Kasumi-1 (cell line): ENCODE measurements at regions not wholly inside any gene's neighbourhood (a gene's known extent, or its start where the extent isn't known, plus 50 kb on each side); places are given as distances from the start of the nearest gene placed in this dataset.
"Not testable (repeated sequence)": the region's sequence is repeated elsewhere in the genome, so short reads cannot be mapped to it uniquely, and the experiment has no call there.

Experiments
- DNase-seq, 2 experiments: peaks; one replicate each; lab custom pipeline; 2025; lab: John Stamatoyannopoulos, UW

DNA sequence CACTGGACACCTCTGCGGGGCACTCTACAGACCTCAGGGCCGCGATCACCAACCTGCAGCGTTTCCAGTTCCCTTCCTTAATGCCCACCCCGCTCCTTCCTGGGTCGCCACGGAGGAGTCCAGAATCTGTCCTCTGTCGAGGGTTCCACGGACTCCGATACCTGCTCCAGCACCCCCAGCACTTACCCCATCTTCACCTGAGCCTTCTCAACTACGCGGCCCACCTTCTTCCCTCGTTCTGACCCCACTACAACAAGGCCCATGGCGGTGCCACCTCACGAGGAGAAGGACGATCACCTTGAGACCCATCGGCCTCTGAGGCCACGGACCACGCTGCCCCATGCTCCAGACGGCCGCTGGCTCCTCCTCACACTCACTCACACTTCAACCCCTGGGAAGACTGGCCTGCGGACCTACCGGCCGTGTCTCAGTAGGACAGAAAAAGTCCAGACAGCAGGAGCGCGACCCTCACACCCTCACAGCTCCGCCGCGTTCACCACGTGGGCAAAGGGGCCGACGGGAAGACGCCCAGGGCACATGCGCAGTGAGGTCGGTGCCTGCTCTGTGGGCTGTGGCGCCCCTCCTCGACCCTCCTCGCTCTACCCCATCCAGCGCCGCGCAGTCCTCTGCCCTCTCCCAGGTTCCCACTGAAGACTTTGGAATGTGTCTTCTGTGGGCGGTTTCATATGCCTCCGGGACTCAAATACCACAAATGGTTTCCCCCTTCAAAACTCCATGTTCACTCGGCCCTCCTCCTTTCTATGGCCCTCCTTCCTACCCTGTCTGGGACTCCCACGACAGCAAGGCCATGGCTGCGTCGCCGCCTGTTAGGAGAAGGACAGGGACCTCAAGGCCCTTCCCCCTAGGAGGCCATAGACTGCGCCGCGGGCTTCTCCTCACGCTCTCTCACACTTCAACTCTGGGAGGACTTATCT, 193.9 kb upstream of the PHF14 start:
- DNase-seq: no peak

DNA sequence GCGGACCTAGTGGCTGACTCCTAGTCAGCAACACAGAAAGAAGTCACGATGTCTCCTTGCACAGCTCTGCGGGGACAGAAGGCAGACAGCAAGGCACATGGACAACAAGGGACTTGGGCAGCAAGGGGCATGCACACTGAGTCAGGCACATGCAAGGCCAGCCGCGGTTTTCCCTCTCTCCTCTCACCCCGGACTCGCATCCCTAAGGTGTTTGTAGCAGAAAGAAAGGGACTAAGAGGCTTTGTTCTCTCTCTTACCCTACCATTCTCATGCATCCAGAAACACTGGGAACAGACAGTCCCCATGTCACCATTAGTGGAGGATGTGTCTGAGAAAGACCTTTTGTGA, 193.3 kb upstream of the PHF14 start:
- DNase-seq: no peak

DNA sequence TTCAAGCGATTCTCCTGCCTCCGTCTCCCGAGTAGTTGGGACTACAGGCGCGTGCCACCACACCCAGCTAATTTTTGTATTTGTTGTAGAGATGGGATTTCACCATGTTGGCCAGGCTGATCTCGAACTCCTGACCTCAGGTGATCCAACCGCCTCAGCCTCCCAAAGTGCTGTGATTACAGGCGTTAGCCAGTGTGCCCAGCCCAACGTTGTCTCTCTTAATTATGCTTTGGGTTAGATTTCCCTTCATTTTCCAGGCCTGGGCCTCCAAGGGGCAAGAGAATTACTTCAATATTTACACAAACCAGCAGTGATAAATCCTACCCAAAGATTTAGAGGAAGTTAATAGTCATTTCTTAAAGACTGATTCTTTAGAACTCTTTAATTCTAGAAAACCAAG, 186.7 kb upstream of the PHF14 start:
- not testable (repeated sequence) for DNase-seq

DNA sequence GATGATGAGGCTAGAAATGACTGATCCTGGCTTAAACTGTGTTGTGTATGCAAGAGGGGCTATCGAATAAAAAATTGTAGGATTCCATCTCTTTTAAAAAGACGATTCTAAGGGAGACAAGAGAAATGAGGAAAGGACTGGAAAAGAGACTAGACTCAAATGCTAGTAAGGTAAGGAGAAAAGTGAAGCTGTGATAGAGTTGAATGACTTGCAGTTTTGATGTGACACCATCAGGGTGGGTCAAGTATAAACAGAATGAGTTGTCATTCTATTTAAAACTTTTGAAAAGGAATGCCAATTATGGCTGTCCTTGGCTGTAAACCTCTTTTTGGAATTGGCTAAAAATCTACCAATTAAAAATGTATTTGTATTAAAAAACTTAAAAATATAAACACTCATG, 184.5 kb upstream of the PHF14 start:
- DNase-seq: no peak

DNA sequence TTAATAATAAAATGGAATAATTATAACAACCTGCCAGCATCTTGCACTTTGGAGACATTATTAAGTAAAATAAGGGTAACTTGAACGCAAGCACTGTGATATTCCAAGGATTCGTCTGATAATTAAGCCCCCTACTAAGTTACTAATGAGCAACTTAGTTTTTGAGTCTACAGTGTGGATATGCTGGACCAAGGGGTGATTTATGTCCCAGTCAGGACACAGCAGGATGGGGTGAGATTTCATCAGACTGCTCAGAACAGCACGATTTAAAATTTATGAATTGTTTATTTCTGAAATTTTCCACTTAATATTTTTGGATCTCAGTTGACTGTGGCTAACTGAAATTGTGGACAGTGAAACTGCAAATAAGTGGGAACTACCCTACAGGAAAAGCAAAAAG, 182.8 kb upstream of the PHF14 start:
- DNase-seq: no peak

DNA sequence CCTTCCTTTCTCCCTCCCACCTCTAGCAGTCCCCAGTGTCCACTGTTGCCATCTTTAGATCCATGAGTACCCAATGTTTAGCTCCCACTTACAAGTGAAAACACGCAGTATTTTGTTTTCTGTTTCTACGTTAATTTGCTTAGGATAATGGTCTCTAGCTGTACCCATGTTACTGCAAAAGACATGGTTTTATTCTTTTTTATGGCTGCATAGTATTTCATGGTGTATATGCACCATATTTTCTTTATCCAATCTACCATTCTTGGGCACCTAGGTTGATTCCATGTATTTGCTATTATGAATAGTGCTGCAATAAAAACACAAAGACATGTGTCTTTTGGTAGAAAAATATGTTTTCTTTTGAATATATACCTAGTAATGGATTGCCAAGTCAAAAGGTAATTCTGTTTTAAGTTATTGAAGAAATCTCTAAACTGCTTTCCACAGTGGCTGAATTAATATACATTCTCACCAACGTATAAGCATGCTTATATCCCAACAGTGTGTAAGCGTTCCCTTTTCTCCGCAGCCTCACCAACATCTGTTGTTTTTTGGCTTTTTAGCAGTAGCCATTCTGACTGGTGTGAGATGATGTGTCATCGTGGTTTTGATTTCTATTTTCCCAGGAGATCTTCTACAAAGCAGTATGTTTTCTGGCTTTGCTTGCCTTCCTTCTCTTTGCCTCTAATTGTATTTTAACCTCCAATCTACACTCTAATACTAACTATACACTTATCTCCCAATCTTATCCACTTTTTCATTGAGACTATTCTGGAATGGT, 179.5 kb upstream of the PHF14 start:
- no peak for DNase-seq

DNA sequence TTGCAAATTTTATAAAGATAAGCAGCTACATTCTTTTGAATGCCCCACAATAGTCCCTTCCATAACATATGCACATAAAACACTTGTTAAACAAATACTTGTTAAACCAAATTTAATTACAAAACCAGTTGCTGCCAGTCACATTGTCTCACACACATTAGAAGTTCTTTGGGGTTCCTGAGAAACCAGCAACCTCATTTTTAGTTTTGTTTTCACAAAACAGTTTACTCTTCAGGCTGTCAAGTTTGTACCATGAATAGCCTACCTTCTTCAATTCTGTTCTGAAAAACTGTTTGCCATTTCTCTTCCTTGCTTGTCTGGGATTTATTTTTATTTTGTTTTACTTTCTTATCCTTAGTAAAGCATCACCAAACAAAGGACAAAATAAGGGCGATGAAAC, 176.5 kb upstream of the PHF14 start:
- no peak for DNase-seq

DNA sequence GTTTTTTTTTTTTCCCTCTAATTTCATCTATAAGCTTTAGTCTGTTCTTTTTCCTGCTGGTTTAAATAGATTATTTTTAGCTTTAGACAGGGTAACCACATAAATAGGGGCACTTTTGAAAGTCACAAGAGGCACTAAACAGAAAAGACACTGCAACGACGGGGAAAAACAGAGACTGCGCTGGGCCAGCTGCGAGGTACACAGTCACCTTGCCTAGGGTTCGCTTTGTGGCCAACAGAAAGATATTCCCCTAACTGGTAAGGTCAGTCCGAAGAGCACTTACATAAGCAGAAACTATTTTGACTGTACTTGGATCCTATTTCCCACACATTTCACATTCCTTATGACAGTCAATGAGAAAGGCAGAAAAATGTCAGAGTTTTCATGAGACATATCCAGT, 175.6 kb upstream of the PHF14 start:
- DNase-seq: no peak

DNA sequence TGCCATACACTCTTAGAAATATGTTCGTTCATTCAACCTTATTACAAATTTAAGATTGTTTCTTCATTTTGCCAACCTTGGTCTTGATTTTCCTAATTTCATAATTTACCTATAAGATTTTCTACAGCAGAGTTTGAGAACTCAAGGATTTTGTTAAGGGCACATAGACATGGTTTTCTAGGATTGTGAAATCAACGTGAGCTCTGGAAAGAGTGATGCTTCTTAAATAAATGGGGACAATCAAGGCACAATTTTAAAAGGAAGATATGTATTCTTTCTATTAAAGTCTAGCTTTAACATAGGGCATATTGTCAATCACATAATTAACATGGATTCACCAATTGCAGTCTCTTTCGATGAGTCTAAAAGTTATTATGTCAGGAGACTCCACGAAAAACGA, 174.2 kb upstream of the PHF14 start:
- DNase-seq: no peak

DNA sequence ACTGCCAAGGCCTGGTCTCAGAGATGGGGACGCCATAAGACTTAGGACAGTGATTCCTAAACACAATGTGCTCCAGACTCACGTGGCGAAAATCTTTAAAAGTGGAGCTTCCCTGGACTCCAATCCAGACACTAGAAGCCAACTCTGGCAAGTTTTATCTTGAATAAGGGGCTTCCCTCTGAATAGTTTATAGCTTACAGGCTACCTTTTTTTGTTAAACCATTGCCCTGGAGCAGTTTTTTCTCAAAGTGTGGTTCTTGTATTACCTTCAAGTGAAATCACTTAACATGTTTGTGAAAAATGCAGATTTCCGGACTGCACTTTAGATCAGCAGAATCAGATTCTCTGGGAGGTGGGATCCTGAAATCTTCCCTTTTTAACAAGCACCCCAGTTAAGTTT, 171.7 kb upstream of the PHF14 start:
- no peak for DNase-seq

DNA sequence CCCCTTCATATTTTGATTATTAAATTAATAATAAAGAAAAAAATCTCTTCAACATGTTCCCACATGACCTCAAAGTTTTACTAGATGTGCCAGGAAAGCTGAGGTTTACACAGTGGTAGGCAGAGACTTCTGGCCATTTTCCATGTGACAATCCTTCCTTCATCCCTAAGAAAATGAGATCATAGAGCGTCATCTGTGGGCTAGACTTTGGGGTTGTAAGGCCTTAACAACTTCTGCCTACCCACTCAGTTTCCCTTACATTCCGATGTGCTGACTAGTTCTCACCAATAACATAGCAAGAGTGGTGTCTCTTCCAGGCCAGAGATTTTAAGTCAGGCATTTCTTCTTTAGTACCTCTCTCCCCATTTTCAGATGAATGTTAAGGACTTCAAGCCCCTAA, 171.1 kb upstream of the PHF14 start:
- DNase-seq: no peak

DNA sequence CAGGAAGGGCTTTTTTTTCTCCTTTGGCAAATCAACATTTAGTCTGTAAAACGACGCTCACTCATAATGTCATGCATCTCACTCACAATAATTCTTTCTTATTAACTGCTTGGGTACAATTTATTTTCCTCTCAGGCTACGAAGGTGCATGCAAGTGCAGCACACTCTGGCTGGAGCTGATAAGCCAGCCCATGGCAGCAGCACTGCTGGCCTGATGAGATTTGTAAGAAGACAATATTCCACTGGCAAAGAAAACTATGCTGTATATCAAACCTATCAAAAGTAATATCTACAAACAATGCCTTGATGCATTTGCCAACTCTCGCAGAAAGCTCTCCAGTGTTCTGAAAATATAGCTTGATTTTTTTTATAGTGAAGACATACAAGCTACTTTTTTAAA, 170.0 kb upstream of the PHF14 start:
- no peak for DNase-seq

DNA sequence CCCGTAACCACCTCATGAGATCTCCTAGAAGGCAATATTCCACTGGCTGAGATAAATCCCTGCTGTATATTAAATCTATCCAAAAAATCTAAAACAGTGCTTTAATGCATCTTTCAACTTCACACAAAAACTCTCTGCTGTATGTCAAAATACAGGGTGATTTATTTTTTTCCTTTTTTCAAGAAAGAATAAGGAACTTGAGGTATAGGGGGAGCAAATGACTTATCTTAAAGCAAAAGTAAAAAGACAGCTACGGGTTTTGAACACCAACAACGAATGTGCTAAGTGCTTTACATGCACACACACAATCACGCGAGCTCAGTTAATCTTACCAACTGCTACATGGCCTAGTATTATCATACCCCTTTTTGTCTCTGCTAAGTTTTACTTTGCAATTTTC, 168.9 kb upstream of the PHF14 start:
- DNase-seq: no peak

DNA sequence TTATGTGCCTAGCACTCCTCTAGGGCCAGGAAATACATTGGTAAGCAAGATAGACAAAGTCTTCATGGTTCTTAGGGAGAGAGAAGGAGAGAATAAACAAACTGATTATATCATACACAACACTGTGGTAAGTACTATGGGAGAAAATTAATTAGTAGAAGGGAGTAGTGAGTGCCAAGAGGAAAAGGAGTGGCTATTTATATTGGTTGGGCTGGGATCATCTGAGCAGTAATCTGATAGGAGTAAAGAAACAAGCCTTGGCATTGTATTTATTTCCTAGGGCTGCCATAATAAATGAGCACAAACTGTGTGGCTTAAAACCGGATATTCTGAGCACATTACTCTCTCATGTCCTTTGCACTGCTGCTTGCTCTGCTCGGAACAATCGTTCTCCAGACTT, 158.1 kb upstream of the PHF14 start:
- no peak for DNase-seq

DNA sequence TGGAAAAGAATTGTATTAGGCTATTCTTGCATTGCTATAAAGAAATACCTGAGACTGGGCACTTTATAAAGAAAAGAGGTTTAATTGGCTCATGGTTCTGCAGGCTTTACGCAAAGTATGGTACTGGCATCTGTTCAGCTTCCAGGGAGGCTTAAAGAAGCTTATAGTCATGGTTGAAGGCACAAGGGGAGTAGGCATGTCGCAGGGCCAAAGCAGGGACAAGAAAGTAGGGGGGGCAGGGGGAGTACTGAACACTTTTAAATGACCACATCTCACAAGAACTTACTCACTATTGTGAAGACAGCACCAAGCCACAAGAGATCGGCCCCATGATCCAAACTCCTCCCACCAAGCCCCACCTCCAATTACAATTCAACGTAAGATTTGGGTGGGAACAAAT, 152.5 kb upstream of the PHF14 start:
- DNase-seq: no peak

DNA sequence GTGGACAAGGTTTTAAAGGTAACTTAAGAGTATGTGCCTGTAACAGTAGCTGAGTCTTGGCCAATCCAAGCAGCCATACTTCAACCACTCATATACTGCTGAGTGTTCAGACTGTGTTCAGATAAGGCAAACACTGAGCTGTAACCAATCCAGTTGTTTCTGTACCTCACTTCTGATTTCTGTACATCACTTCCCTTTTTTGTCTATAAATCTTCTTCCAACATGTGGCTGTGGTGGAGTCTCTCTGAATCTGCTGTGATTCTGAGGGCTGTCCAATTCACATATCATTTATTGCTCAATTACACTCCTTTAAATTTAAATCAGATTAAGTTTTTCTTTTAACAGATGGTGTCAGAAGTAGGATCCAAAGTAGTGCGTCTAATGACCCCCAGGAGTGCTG, 149.5 kb upstream of the PHF14 start:
- DNase-seq: no peak

DNA sequence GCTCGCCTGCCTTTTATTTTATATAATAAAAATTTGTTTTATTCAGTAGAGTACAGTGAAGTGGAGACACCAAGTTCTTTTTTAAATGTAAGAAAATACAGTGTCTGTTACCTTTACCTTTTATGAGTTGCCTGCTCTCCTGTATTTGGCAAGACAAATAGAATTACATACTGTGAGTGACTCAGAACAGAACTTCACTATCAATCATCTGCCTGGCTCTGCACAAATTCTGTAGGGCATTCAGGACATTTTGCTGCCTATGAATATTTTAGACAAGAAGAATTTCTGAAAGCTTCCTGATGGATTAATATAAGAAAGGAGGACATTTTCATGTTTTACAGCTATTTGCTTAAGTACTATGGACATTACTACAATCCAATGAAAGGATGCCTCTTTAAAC, 135.4 kb upstream of the PHF14 start:
- DNase-seq: no peak

DNA sequence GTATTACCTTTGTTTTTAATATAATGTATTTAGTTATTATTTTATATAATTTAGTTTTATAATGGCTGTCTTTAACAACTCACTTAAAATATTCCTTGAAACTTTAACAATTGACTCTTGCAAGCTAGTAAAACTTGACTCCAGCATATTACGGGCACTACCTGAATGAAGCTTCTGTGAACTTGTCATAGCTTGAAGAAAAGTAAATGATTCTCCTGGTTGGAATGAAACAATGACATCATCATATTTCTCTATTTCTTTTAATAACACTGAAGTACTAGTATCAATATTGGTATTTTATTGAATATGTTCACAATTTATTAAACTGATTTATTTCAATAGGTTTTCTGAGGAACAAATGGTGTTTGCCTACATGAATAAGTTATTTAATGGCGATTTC, 128.4 kb upstream of the PHF14 start:
- DNase-seq: no peak

DNA sequence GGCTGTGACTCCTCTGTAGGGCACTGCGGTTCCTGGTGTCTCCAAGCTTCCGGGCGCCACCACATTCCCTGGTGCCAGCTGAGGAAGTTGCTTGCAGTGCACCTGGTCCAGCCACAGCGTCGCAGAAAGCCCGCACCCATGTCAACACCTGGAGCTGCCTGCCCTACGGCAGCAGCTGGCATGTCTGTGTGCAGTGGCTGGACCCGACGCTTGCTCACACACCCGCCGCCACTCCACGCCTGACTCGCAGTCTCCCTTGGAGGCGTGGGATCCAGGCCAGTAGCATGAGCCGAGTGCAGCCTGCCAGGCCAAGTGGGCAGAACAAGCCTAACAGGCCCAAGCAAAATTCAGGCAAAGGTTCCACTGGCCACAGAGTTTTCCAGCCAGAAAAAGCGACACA, 118.1 kb upstream of the PHF14 start:
- no peak for DNase-seq

DNA sequence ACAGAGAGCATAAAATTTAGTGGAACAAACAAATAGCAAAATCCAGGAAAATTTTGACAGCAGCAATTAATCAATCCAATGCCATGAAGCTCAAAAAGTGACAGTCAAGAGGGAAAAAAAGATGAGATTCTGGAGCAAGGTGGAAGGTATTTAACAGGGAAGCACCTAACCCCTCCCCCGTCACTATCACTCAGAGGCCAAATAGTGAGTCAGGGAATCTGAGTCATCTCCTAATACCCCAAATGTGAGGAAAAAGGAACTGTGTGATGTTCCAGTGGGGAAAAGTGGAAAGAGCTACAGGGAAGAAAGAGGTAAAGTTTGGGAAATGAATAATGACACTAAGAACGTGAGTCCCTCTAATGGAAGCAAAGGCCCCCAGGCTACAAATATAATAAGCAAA, 113.2 kb upstream of the PHF14 start:
- no peak for DNase-seq

DNA sequence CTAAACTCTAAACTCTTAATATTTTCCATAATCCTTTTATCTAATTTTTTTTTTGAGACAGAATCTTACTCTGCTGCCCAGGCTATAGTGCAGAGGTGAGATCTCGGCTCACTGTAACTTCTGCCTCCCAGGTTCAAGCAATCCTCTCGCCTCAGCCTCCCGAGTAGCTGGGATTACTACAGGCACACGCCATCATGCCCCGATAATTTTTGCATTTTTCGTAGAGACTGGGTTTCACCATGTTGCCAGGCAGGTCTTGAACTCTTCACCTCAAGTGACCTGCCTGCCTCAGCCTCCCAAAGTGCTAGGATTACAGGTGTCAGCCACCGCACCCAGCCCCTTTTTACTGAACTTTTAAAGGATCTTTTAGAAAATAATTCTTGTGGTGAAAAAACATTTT, 110.2 kb upstream of the PHF14 start:
- no peak for DNase-seq

DNA sequence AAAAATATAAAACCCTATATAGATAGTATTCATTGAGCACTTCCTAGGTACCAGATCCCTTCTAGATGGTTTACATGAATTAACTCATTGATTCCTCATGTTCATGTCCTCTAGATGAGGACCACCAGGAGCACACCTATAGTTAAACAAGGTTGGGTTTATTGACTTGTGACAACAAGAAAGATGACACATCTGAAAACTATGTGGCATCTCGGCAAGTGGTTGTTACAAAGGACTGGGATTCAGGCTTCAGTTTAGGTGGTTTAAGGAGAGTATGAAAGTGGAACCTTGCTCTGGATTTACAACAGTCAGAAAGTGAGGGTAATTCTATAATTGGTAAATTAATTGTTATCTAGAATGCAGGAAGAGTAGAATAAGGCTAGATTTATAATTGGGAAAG, 99.0 kb upstream of the PHF14 start:
- DNase-seq: no peak

DNA sequence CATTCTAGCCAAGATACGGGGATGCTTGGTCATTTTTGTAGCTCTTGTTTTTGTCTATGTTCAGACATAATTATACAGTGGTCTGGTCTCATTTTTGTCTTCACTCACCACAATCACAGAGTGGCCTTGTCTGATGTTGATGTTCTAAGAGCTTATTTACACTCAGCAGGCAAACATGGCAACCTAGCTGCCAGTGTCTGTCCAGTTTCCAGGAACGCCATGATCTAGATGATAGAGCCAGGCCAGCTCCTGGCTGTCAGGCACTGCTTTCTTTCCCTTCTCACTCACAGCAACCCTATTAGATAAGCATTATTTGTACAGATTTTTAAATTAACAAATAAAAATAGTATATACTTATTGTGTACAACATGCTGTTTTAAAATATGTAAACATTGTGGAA, 98.6 kb upstream of the PHF14 start:
- DNase-seq: no peak

DNA sequence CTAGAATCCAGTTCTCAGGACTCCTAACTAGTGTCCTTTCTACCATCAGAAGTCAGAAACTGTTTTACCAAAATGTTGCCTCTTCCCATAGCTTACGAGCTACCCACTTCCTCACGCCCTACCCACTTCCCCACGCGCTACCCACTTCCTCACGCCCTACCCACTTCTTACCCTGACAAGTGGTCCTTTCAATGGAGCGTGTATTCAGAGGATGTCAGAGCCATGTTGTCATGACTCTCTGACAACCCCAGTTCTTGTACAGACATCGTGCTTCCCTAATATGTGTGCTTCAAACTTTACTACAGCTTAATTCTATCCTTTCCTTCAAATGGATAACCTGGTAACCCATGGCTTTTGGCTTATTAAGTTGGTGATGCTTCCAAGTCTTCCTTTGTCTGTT, 84.8 kb upstream of the PHF14 start:
- DNase-seq: no peak
